ENCODE measurements at regions not wholly inside any gene's neighbourhood (a gene's known extent, or its start where the extent isn't known, plus 50 kb on each side); places are given as distances from the start of the nearest gene placed in this dataset.

GRCh38 chr2:200756618-200757321, 54.9 kb upstream of the BZW1 start:
- Histone ChIP-seq H3K27me3 (ENCODE audit: control insufficient read depth, insufficient read depth, low read length) (no peaks in the 10 kb centered on the region), H3K36me3 (ENCODE audit: control insufficient read depth, insufficient read depth, low read length) (no peaks in the 10 kb centered on the region), H3K4me1 (ENCODE audit: control insufficient read depth, insufficient read depth, low read length) (0 out of 2 replicates have a peak, but pooled peaks cover 3% of the 10 kb centered on the region), H3K9me3 (ENCODE audit: control insufficient read depth, insufficient read depth, low read depth, low read length) (no peaks in the 10 kb centered on the region), H3K27ac (ENCODE audit: low read length) (no peak overlapping the region), H3K4me3 (ENCODE audit: low read depth in 2 of 2, low read length in 2 of 2) (no peak overlapping the region)
- intact Hi-C loops (cut with micrococcal nuclease; ENCODE audit: unreplicated experiment) (no loop called here), in situ Hi-C loops (cut with HindIII; ENCODE audit: low pct_unique_long_range_greater_than_20kb, low sequenced_read_pairs) (no loop called here)
- no TSS peak for BruUV-seq (replicated peaks)
- CTCF ChIA-PET, result no interaction called here
- DNase-seq (ENCODE audit: low read depth, low spot score) (no peak), ATAC-seq (peak; percentile 88)
- TF ChIP-seq SIN3A (IDR thresholded peaks at IDR 0.05; ENCODE audit: borderline replicate concordance, insufficient read depth, low read depth, low read length), result no peak
- TF ChIP-seq TCF7L2 (IDR thresholded peaks at IDR 0.05; ENCODE audit: low read depth, low read length), result no peak
- no peak for TF ChIP-seq POLR2AphosphoS5 (IDR thresholded peaks at IDR 0.05; ENCODE audit: low read depth, low read length)
- no peak for TF ChIP-seq CTCF (IDR thresholded peaks at IDR 0.05)
- TF ChIP-seq REST (IDR thresholded peaks at IDR 0.05; ENCODE audit: insufficient read depth in 1 of 2, low read depth in 2 of 2, low read length in 1 of 2), result no peak
- POLR2A ChIA-PET, result interaction anchor here (0.6 kb wide), 1 partner anchor 778 kb away, joined by 3 read pairs; no protein-coding TSS in a partner anchor

GRCh38 chr2:200757399-200757798, 54.3 kb upstream of the BZW1 start:
- in situ Hi-C loops (cut with HindIII; ENCODE audit: low pct_unique_long_range_greater_than_20kb, low sequenced_read_pairs), result no loop called here
- Histone ChIP-seq H3K4me1 (ENCODE audit: control insufficient read depth, insufficient read depth, low read length) (0 out of 2 replicates have a peak, but pooled peaks cover 3% of the 10 kb centered on the region), H3K36me3 (ENCODE audit: control insufficient read depth, insufficient read depth, low read length) (no peaks in the 10 kb centered on the region), H3K9me3 (ENCODE audit: control insufficient read depth, insufficient read depth, low read depth, low read length) (no peaks in the 10 kb centered on the region), H3K27ac (ENCODE audit: low read length) (no peak overlapping the region), H3K27me3 (ENCODE audit: control insufficient read depth, insufficient read depth, low read length) (no peaks in the 10 kb centered on the region), H3K4me3 (ENCODE audit: low read depth in 2 of 2, low read length in 2 of 2) (no peak overlapping the region)
- no peak for DNase-seq (ENCODE audit: low read depth, low spot score)
- BruUV-seq (replicated peaks), result no TSS peak
- POLR2A ChIA-PET, result interaction anchor here (0.6 kb wide), 1 partner anchor 777 kb away, joined by 3 read pairs; no protein-coding TSS in a partner anchor
- intact Hi-C loops (cut with micrococcal nuclease; ENCODE audit: unreplicated experiment), result no loop called here
- CTCF ChIA-PET, result no interaction called here
- TF ChIP-seq SIN3A (IDR thresholded peaks at IDR 0.05; ENCODE audit: borderline replicate concordance, insufficient read depth, low read depth, low read length), result no peak
- TF ChIP-seq TCF7L2 (IDR thresholded peaks at IDR 0.05; ENCODE audit: low read depth, low read length), result no peak
- no peak for TF ChIP-seq REST (IDR thresholded peaks at IDR 0.05; ENCODE audit: insufficient read depth in 1 of 2, low read depth in 2 of 2, low read length in 1 of 2)
- TF ChIP-seq CTCF (IDR thresholded peaks at IDR 0.05), result no peak
- TF ChIP-seq POLR2AphosphoS5 (IDR thresholded peaks at IDR 0.05; ENCODE audit: low read depth, low read length), result no peak
- ATAC-seq, result peak; percentile 37; the same call in 1 of the 2 replicates

All from Panc1 (cell line).